Fibroblast of skin of back (primary cell): ENCODE measurements at regions not wholly inside any gene's neighbourhood (a gene's known extent, or its start where the extent isn't known, plus 50 kb on each side); places are given as distances from the start of the nearest gene placed in this dataset.
A peak's percentile ranks its signal among the peaks of the same experiment; 100 is the strongest.

Experiments
- DNase-seq: peaks from one replicate; pipeline ENCODE4 v3.0.0-alpha.2; 2013

- DNase-seq = peak; percentile 13
Measured at GRCh38 chr4:155552180-155552579, 114.5 kb upstream of the GUCY1A1 start.

- DNase-seq = no peak
Measured at GRCh38 chr4:155548173-155548572, 118.5 kb upstream of the GUCY1A1 start.

GRCh38 chr4:155546451-155546850 lies 120.2 kb upstream of the GUCY1A1 start:
- no peak for DNase-seq

- DNase-seq = no peak
Measured at GRCh38 chr4:155545456-155545855, 121.2 kb upstream of the GUCY1A1 start.

DNA sequence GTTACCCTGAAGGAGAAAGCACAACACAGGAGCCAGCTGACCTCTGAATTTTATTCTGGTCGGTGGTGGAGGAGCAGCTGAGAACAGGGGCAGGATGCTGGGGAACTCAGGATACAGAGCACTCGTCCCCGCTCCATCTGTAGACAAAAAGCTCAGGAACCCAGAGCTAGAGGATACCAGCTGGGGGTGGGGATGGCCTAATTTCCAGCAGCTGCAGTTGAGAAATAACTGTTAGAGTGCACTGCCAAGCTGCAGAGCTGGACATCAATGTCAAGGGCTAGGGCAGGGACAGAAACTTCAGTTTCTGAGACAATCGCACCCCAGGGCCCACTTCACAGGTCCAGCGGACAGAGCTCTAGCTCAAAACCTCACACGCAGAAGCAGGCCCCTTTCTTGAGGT lies 122.1 kb upstream of the GUCY1A1 start:
- DNase-seq = no peak

- peak; percentile 9 for DNase-seq
Measured at GRCh38 chr4:155543126-155543765, 123.4 kb upstream of the GUCY1A1 start.

DNA sequence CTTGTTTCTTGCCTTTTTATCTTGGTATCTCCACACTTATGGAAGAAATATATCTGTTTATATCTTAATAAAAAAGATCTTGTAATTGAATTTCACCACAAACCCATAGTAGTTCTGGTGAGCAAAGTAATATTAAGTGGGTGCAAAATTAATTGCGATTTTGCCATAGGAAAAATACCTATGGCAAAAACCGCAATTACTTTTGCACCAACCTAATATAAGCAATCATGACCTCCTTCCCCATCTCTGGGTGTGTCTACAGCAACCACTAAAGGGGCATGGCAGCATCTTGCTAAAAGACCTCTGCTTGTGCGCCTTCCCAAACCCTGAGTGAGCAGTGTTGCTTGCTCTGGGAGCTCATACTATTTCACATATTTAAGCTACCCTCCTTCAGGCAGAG lies 124.2 kb upstream of the GUCY1A1 start:
- no peak for DNase-seq

GRCh38 chr4:155541716-155542115 lies 124.9 kb upstream of the GUCY1A1 start:
- DNase-seq = no peak

DNA sequence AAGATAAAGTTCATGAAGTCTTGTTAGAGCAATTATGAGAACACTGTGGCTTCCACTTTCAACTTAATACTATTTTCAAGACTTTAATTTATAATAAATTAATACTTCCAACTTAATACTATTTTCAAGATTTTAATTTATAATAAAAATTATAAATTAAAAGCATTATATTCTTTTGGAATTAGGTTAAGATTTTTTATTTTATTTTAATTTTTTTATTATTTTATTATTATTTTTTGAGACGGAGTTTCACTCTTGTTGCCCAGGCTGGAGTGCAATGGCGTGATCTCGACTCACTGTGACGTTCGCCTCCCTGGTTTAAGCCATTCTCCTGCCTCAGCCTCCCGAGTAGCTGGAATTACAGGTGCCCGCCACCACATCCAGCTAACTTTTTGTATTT lies 126.0 kb upstream of the GUCY1A1 start:
- DNase-seq = no peak

DNA sequence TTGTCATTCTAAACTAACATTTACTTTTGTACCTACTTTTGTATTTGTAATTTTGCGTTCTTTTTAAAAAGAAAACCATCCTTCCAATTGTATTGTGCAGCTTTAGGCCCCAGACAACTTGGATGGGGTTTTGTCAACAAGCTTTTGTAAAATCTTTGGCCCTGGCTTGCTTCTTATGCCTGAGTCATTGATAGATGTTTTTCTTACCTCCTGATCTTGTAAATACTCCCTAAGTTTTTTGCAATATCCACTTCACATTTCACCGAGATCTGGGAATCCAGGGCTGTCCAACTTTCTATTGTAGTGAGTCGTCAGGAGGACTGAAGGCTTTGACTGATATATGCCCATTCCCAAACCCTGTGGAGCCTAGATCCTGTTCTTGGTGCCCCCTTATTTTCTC lies 126.9 kb upstream of the GUCY1A1 start:
- DNase-seq = no peak

- DNase-seq = no peak
Measured at GRCh38 chr4:155535802-155536454, 130.7 kb upstream of the GUCY1A1 start.

GRCh38 chr4:155532373-155533085 lies 134.1 kb upstream of the GUCY1A1 start:
- no peak for DNase-seq

DNA sequence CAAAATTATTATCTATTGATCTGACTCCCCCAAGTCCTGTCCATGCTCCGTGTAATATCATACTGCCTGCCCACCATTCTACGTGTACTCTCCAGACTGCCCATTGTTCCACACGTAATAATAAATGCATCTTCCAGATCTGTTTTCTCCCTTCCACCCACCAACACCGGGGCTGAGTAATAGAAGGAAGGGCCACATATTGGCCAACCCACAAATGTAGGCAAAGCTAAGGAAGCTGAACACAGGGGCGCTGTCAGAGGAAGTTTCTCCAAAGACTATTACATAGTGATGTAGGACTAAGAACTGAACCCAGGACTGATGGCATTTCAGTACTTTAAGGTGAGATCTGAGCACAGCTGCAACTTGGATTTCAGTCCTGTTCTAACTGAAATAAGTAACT lies 135.8 kb upstream of the GUCY1A1 start:
- DNase-seq = no peak

DNA sequence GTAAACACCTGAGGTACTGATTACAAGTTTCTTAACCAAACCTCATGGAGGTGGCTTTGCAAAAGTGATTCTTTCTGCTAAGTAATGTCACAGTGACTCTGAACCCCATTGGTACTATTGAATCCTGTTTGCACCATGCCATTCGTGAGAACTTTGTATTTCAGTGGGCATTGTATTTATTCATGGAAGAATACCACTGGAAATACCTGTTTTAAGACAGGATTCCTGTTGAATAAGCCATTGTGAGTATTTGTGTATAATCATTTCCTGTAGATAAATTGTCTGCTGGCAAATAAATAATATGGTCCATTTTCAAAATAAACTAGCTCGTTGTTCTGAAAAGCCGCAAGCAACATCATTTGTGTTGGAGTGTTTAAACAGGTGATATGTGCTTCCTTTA lies 136.4 kb upstream of the GUCY1A1 start:
- no peak for DNase-seq

- DNase-seq = no peak
Measured at GRCh38 chr4:155529716-155530115, 136.9 kb upstream of the GUCY1A1 start.

GRCh38 chr4:155529272-155529671 lies 137.4 kb upstream of the GUCY1A1 start:
- no peak for DNase-seq

GRCh38 chr4:155526452-155527169 lies 140.0 kb upstream of the GUCY1A1 start:
- DNase-seq = no peak

DNA sequence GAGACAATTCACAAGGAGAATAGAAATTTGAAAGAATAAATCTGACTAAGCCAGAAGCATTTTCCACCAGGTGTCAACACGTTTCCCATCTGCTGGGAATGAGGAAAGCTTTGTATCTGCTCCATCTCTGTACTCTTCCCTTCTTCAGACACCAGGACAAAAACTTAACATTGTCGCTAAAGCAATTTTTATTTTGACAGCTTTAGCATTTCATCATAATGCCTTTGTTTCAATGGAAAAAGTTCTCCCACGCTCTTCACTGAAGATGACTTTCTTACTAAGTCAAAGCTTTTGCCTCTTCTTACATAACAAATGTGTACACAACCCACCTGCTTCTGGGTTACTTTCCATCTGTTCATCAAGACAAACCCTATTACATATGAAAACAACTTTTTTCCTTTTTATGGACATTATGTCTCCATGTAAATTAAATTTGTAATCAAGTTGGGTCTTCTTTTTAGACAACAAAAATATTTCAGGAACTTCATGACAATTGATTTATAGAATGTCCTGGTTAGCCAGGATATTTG lies 141.7 kb upstream of the GUCY1A1 start:
- no peak for DNase-seq

GRCh38 chr4:155523358-155523757 lies 143.3 kb upstream of the GUCY1A1 start:
- DNase-seq = no peak

GRCh38 chr4:155522201-155522600 lies 144.4 kb upstream of the GUCY1A1 start:
- DNase-seq = no peak

- no peak for DNase-seq
Measured at GRCh38 chr4:155521382-155521781, 144.6 kb upstream of the MAP9 start.

DNA sequence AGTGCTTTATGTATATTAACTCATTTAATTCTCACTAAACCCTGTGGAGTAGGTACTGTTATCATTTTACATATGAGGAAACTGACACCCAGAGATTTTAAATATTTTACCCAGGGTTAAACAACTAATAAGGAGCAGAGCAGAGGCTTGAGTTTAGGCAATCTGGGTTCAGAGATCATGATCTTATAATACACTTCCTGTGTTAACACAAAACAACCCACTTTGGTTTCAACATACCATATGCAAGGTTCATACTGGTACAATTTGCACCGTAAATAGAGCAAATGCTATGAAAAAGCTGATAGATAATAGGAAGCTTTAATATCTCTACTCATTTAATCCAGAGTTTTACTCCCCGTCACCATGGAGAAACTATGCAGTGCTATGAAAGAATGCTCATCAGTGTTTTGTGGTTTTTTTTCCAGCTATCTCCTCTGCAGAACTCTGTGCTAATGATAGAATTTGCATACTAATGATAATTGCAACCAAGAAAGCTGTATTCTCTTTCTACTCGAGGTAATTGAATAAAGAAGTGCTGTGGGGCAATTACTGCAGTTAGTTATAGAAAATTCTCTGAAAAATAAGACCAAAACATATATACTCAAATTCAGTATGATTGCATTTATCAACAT lies 138.8 kb upstream of the MAP9 start:
- DNase-seq = no peak

DNA sequence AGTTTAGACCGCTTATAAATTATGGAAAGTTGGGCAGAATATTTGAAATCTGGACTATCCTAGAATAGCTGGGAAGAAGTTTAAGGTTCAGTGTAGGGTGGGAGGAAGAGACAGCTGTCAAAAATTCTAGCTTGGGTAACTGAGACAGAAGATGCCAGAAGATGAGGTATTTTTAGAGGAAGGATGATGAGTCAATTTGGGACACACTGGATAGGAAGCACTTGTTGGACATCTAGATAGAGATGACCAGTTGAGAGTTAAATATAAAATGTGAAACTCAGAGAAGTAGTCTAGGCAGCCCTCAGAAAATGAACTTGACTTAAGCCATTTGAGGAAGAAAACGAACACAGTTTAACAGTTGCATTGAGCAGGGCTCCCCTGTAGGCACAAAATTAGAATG lies 137.9 kb upstream of the MAP9 start:
- no peak for DNase-seq
